Skeletal muscle tissue (tissue), 3 donors: ENCODE measurements at regions not wholly inside any gene's neighbourhood (a gene's known extent, or its start where the extent isn't known, plus 50 kb on each side); places are given as distances from the start of the nearest gene placed in this dataset.

Source experiments
- H3K27ac ChIP-seq: one replicate; pipeline ENCODE4 v1.7.0; 2013; ENCODE audit warnings: mild to moderate bottlenecking, low read depth, low read length, inconsistent platforms
- H3K27me3 ChIP-seq, 3 donors: one replicate each; pipeline ENCODE4 v1.7.0; 2013; ENCODE audit warnings: low read length in 3 of 3; ENCODE audit not compliant: control insufficient read depth in 3 of 3, insufficient read depth in 3 of 3
- H3K36me3 ChIP-seq, 3 donors: one replicate each; pipeline ENCODE4 v1.7.0; 2013; ENCODE audit warnings: low read length in 3 of 3; ENCODE audit not compliant: control insufficient read depth in 3 of 3, insufficient read depth in 3 of 3
- H3K4me1 ChIP-seq, 3 donors: one replicate each; pipeline ENCODE4 v1.7.0; 2013; ENCODE audit warnings: low read length in 3 of 3, mild to moderate bottlenecking in 3 of 3; ENCODE audit not compliant: control insufficient read depth in 3 of 3, insufficient read depth in 3 of 3
- H3K4me3 ChIP-seq, 3 donors: one replicate each; pipeline ENCODE4 v1.7.0; 2013; ENCODE audit warnings: low read length in 3 of 3
- H3K9ac ChIP-seq, 3 donors: one replicate each; pipeline ENCODE4 v1.7.0; 2013; ENCODE audit warnings: low read length in 3 of 3, mild to moderate bottlenecking in 3 of 3, moderate library complexity in 2 of 3, low read depth in 1 of 3
- H3K9me3 ChIP-seq, 3 donors: one replicate each; pipeline ENCODE4 v1.7.0; 2013; ENCODE audit warnings: low read length in 3 of 3; ENCODE audit not compliant: control insufficient read depth in 3 of 3
- donor health status: Osteomylitis.

- Histone ChIP-seq H3K9me3 (no peaks in the 10 kb centered on the region), H3K4me1 (peaks cover 2 to 5% (median 4%) of the 10 kb centered on the region in 3 donors), H3K27me3 (peaks cover 0 to 3% (median 0%) of the 10 kb centered on the region in 3 donors), H3K9ac (no peak overlapping the region), H3K36me3 (no peaks in the 10 kb centered on the region), H3K27ac (no peak overlapping the region), H3K4me3 (no peak overlapping the region)
These were observed 221.9 kb downstream of the TSHZ3 start for GRCh38 chr19:31127134-31127967.

DNA sequence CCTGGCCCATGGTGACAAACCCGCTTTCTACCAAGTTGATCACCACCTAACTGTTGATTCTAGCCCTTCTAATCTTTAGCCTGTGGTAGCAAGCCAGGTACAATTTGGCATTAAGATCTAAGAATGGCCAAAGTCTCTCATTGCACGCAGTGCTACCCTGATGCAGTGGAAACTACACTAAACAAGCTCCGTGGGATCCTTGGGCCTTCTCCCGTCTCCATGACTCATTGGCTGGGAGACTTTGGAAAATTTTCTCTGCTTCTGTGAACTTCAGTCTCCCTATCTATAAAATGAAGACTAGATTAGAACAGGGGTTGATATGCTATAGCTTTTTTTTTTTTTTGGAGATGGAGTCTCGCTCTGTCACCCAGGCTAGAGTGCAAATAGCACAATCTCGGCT, 223.0 kb downstream of the TSHZ3 start:
- H3K9me3 ChIP-seq, result no peaks in the 10 kb centered on the region
- peaks cover 2 to 5% (median 4%) of the 10 kb centered on the region in 3 donors for H3K4me1 ChIP-seq
- no peak overlapping the region for H3K4me3 ChIP-seq
- H3K27ac ChIP-seq, result no peak overlapping the region
- H3K27me3 ChIP-seq, result peaks cover 0 to 3% (median 0%) of the 10 kb centered on the region in 3 donors
- no peaks in the 10 kb centered on the region for H3K36me3 ChIP-seq
- H3K9ac ChIP-seq, result no peak overlapping the region

- Histone ChIP-seq H3K9ac (no peak overlapping the region), H3K36me3 (no peaks in the 10 kb centered on the region)
These were observed 224.2 kb downstream of the TSHZ3 start for GRCh38 chr19:31125071-31125470.

DNA sequence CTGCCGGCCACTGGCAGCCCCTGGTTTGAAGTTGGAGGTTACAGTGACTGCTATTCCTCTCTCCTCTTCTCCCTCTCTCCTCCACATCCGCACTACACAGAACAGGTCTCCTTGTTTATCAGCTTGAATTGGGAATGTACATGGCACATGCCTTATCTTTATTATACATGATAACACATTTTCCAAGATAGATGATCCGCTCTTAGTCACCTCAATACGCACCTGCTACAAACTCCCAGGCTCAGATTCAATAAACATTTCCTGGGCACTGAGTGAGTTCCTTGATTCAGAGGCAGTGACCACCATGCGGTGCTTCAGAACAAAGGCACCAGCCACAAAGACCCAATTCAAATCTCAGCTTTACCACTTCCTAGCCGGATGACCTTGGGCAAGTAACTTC, 227.7 kb downstream of the TSHZ3 start:
- no peaks in the 10 kb centered on the region for H3K4me1 ChIP-seq
- no peak overlapping the region for H3K4me3 ChIP-seq
- H3K27ac ChIP-seq, result no peak overlapping the region
- no peaks in the 10 kb centered on the region for H3K36me3 ChIP-seq
- no peak overlapping the region for H3K9ac ChIP-seq
- no peaks in the 10 kb centered on the region for H3K27me3 ChIP-seq
- H3K9me3 ChIP-seq, result no peaks in the 10 kb centered on the region

More at GRCh38 chr19:31125071-31125470, 224.2 kb downstream of the TSHZ3 start:
- Histone ChIP-seq H3K27ac (no peak overlapping the region), H3K4me1 (peaks cover 2 to 5% (median 4%) of the 10 kb centered on the region in 3 donors), H3K9me3 (no peaks in the 10 kb centered on the region), H3K4me3 (no peak overlapping the region), H3K27me3 (peaks cover 0 to 3% (median 0%) of the 10 kb centered on the region in 3 donors)

DNA sequence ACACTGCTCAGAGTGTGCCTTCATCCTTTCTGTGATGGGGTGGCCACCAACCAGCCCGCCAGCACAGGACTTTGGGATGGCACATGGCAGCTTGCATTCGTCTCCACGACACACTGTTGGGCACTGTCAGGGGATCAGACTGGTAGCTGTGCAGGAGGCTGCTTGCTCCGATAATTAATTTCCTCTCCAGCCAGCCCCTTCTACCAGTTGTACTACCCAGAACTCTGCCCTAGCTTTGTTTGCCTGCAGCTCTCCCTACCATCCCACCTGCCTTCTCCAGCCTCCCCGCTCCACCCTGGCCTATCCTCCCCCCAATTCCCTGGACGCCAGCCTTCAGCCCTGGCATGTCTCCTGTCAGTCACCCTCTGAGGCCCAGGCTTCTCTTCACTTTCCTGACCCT, 228.3 kb downstream of the TSHZ3 start:
- no peaks in the 10 kb centered on the region for H3K27me3 ChIP-seq
- H3K4me1 ChIP-seq, result no peaks in the 10 kb centered on the region
- no peak overlapping the region for H3K9ac ChIP-seq
- no peak overlapping the region for H3K27ac ChIP-seq
- H3K4me3 ChIP-seq, result no peak overlapping the region
- H3K9me3 ChIP-seq, result no peaks in the 10 kb centered on the region
- H3K36me3 ChIP-seq, result no peaks in the 10 kb centered on the region

DNA sequence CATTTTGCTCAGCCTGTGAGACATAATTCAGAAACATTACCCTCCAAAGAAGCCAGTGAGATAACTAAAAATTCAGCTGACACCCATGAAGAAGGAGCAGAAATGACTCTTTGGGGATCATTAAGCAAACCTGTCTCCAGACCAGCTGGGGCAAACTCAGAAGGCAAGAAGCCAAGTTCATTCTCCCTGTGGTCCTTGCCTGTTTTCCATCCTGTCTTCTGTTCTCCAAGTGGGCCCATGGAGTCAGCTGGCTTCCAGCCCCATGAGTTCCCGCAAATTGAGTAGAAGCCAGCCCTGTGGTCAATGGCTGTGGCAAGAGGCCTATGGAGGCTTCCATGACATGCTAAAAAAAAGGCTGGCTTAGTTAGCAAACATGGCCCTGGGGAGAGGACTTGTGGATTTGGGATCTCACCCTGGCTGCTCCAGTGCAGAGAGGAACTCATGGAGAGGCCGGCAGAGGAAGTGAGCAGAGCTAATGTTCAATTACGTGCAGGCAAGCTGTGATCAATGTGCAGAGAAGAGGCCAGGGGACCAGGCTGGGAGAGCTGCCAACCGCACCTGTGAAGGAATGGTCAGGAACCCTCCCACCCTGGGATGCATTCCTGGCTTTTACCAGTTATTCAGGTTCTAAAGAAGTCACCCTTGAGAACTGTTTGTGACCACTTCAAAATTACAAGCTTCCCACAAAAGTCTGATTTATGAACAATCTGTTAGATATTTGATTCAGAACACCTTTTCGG, 229.1 kb downstream of the TSHZ3 start:
- H3K9ac ChIP-seq, result no peak overlapping the region
- no peak overlapping the region for H3K27ac ChIP-seq
- no peaks in the 10 kb centered on the region for H3K36me3 ChIP-seq
- no peak overlapping the region for H3K4me3 ChIP-seq
- H3K9me3 ChIP-seq, result no peaks in the 10 kb centered on the region
- no peaks in the 10 kb centered on the region for H3K27me3 ChIP-seq
- H3K4me1 ChIP-seq, result no peaks in the 10 kb centered on the region

DNA sequence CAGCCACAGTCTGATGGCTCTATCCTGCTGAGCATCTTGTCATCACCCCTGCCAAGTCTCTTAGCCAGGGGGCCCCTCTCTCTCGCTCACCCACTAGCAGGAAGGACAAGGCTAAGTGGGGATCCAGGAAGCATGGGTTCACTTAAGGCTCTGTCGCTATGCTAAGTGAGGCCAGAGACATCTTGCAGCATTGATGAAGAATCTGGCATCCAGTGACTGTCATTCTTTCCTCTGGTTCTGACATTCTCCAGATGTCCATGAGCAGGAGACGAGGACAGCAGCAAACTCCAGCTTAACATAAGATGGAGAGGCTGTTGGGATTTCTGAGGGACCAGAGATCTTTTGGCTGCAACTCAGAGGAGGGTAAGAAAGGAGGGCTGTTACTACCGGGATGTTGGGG, 230.2 kb downstream of the TSHZ3 start:
- no peaks in the 10 kb centered on the region for H3K27me3 ChIP-seq
- H3K4me3 ChIP-seq, result no peak overlapping the region
- no peak overlapping the region for H3K27ac ChIP-seq
- no peaks in the 10 kb centered on the region for H3K36me3 ChIP-seq
- H3K9ac ChIP-seq, result no peak overlapping the region
- no peaks in the 10 kb centered on the region for H3K9me3 ChIP-seq
- H3K4me1 ChIP-seq, result no peaks in the 10 kb centered on the region

DNA sequence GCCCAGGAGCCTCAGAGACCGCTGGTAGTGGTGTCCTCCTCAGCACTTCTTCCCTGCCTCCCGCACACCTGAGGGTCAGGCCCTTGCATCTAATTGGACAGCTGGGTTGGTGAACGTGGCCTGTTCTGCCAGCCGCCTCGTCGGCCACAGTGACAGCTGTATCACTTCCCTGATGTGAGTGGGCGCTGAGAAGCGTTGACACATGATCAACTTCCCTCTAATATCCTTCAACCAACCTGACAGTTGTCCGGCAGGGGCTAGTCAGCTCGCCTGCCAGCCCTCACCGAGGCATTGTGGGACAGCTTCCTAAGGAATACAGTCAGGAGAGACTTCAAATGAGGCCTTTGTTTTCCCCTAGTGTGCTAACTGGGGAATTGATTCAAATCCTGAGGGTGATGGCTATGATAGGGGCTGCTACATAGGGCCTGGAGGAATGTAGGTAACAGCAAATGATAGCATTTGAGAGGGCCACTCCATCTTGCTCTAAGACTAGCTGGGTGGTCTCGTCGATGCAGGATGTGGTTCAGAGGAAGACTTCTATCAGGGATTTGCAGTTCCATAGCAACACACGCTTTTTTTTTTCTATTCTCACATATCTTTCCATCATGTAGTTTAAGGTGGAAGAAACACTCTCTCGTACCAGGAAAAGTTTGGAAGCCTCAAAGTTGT, 230.8 kb downstream of the TSHZ3 start:
- Histone ChIP-seq H3K4me3 (no peak overlapping the region), H3K4me1 (no peaks in the 10 kb centered on the region), H3K27ac (no peak overlapping the region), H3K36me3 (no peaks in the 10 kb centered on the region), H3K27me3 (no peaks in the 10 kb centered on the region), H3K9me3 (no peaks in the 10 kb centered on the region), H3K9ac (no peak overlapping the region)

DNA sequence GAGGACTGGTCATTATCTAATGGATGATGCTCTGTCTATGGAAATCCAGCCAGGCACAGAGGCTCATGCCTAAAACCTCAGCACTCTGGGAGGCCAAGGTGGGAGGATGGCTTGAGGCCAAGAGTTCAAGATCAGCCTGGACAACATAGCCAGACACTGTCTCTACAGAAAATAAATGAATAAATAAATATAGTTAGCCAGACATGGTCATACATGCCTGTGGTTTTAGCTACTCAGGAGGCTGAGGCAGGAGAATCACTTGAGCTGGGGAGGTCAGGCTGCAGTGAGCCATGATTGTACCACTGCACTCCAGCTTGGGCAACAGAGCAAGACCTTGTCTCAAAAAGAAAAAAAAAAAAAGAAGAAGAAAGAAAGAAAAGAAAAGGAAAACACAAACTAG, 234.7 kb downstream of the TSHZ3 start:
- H3K4me1 ChIP-seq, result no peaks in the 10 kb centered on the region
- H3K36me3 ChIP-seq, result no peaks in the 10 kb centered on the region
- no peaks in the 10 kb centered on the region for H3K9me3 ChIP-seq
- no peak overlapping the region for H3K9ac ChIP-seq
- H3K4me3 ChIP-seq, result no peak overlapping the region
- H3K27ac ChIP-seq, result no peak overlapping the region
- peaks cover 0 to 10% (median 0%) of the 10 kb centered on the region in 3 donors for H3K27me3 ChIP-seq

DNA sequence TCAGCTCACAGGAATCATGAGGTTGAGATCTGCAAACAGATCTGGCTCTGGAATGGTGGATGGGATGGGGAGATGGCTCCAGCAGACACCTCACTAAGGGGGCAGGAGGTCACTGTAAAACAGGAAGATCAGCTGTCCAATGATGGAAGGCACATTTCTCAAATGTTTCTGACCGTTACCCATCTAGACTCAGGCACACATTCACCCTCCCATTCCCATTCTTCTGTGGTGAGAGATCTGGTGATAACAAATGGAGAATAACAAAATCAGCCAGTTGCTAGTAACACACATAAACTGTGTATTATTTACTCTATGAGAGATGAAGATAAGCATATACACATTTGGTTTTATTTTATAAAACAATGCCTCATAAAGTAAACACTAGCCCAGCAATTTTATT, 235.9 kb downstream of the TSHZ3 start:
- no peak overlapping the region for H3K9ac ChIP-seq
- no peaks in the 10 kb centered on the region for H3K9me3 ChIP-seq
- no peaks in the 10 kb centered on the region for H3K36me3 ChIP-seq
- H3K27me3 ChIP-seq, result peaks cover 0 to 14% (median 5%) of the 10 kb centered on the region in 3 donors
- no peak overlapping the region for H3K27ac ChIP-seq
- H3K4me1 ChIP-seq, result no peaks in the 10 kb centered on the region
- no peak overlapping the region for H3K4me3 ChIP-seq
